SK-N-MC (cell line): ENCODE measurements at regions not wholly inside any gene's neighbourhood (a gene's known extent, or its start where the extent isn't known, plus 50 kb on each side); places are given as distances from the start of the nearest gene placed in this dataset.

Experiments
- EZH2 ChIP-seq: fragments of 200-600 bp; sonication (generic); IDR thresholded peaks from one replicate; pipeline ENCODE4 v1.6.1; 2017; ENCODE audit warnings: antibody characterized with exemption
- POLR2AphosphoS5 ChIP-seq: IDR thresholded peaks from 2 replicates; pipeline ENCODE4 v1.6.1; 2012; ENCODE audit warnings: mild to moderate bottlenecking, low read depth, low read length, borderline replicate concordance

DNA sequence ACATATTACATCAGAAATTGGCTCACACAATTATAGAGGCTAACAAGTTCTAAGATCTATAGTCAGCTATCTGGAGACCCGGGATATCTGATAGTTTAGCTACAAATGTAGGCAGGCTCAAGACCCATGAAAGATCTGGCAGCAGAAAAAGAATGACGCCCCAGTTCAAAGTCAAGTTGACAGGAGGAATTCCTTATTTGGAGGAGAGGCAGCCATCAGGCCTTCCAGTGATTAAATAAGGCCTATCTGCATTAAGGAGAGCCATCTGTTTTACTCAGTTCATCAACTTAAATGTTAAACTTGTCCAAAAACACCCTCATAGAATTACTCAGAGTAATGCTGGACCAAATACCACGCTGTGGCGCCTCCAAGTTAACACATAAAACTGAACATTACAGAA, 1402.6 kb downstream of the FAM181B start:
- TF ChIP-seq EZH2 (no peak), POLR2AphosphoS5 (no peak)
